HepG2 (cell line): ENCODE measurements at regions not wholly inside any gene's neighbourhood (a gene's known extent, or its start where the extent isn't known, plus 50 kb on each side); places are given as distances from the start of the nearest gene placed in this dataset.

Source experiments
- BORCS8-MEF2B ChIP-seq: sonication (generic); formaldehyde crosslinking; IDR thresholded peaks from 2 replicates; pipeline ENCODE4 v1.8.0; 2022; ENCODE audit warnings: mild to moderate bottlenecking, missing genetic modification reagents
- ELK4 ChIP-seq: sonication (generic); formaldehyde crosslinking; IDR thresholded peaks from 2 replicates; pipeline ENCODE4 v1.9.0; 2021; ENCODE audit warnings: missing genetic modification reagents, borderline replicate concordance
- MYNN ChIP-seq: sonication (generic); formaldehyde crosslinking; IDR thresholded peaks from 2 replicates; pipeline ENCODE4 v1.4.0; 2020; ENCODE audit warnings: mild to moderate bottlenecking, low read depth, missing genetic modification reagents
- NR2F1 ChIP-seq, 2 experiments: fragments of 450-650 bp in 1 of 2; formaldehyde crosslinking in 1 of 2; IDR thresholded peaks; 2 replicates each; pipeline versions ENCODE4 v1.5.0 to v1.6.1; 2016 to 2020; ENCODE audit warnings: mild to moderate bottlenecking in 1 of 2, missing compliant biosample characterization in 1 of 2, missing genetic modification reagents in 1 of 2, moderate library complexity in 1 of 2
- NR2F6 ChIP-seq, 2 experiments: IDR thresholded peaks; 2 replicates each; pipeline ENCODE4 v1.6.1; 2016; ENCODE audit warnings: antibody characterized with exemption in 1 of 2, mild to moderate bottlenecking in 1 of 2
- ZNF367 ChIP-seq: sonication (generic); formaldehyde crosslinking; IDR thresholded peaks from 2 replicates; pipeline ENCODE4 v1.4.0; 2020; ENCODE audit warnings: missing genetic modification reagents, borderline replicate concordance
- ZNF468 ChIP-seq: sonication (generic); formaldehyde crosslinking; IDR thresholded peaks from 2 replicates; pipeline ENCODE4 v1.8.0; 2022; ENCODE audit warnings: mild to moderate bottlenecking, moderate library complexity, missing genetic modification reagents
- ZNF557 ChIP-seq: sonication (generic); formaldehyde crosslinking; IDR thresholded peaks from 2 replicates; pipeline ENCODE4 v1.4.0; 2020; ENCODE audit warnings: missing genetic modification reagents
- ZNF850 ChIP-seq: sonication (generic); formaldehyde crosslinking; conservative IDR thresholded peaks from 2 replicates; pipeline ENCODE4 v1.9.0; 2021; ENCODE audit warnings: mild to moderate bottlenecking, missing genetic modification reagents
- ZSCAN12 ChIP-seq: sonication (generic); formaldehyde crosslinking; IDR thresholded peaks from 2 replicates; pipeline ENCODE4 v1.9.0; 2021; ENCODE audit warnings: mild to moderate bottlenecking, missing genetic modification reagents
- TF ChIP-seq, protein P1 (sequence below): sonication (generic); formaldehyde crosslinking; IDR thresholded peaks from 2 replicates; pipeline ENCODE4 v1.5.1; 2020; ENCODE audit warnings: missing genetic modification reagents, mild to moderate bottlenecking, borderline replicate concordance
- TF ChIP-seq, protein P2 (sequence below): IDR thresholded peaks from 2 replicates; pipeline ENCODE4 v1.6.1; 2016; ENCODE audit warnings: missing biosample characterization, missing genetic modification reagents, low read depth

- no peak for TF ChIP-seq NR2F6 (IDR thresholded peaks at IDR 0.05)
- no peak for TF ChIP-seq NR2F6 (CRISPR knock-in tag; IDR thresholded peaks at IDR 0.05)
- no peak for TF ChIP-seq ELK4 (CRISPR knock-in tag)
- no peak for TF ChIP-seq ZNF468 (CRISPR knock-in tag)
- TF ChIP-seq ZNF557 (CRISPR knock-in tag) = no peak
- no peak for TF ChIP-seq ZSCAN12 (CRISPR knock-in tag)
- TF ChIP-seq, protein P1, sequence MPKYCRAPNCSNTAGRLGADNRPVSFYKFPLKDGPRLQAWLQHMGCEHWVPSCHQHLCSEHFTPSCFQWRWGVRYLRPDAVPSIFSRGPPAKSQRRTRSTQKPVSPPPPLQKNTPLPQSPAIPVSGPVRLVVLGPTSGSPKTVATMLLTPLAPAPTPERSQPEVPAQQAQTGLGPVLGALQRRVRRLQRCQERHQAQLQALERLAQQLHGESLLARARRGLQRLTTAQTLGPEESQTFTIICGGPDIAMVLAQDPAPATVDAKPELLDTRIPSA = no peak
- TF ChIP-seq BORCS8-MEF2B (CRISPR knock-in tag) = no peak
- no peak for TF ChIP-seq NR2F1 (CRISPR knock-in tag; IDR thresholded peaks at IDR 0.05)
- TF ChIP-seq, protein P2, sequence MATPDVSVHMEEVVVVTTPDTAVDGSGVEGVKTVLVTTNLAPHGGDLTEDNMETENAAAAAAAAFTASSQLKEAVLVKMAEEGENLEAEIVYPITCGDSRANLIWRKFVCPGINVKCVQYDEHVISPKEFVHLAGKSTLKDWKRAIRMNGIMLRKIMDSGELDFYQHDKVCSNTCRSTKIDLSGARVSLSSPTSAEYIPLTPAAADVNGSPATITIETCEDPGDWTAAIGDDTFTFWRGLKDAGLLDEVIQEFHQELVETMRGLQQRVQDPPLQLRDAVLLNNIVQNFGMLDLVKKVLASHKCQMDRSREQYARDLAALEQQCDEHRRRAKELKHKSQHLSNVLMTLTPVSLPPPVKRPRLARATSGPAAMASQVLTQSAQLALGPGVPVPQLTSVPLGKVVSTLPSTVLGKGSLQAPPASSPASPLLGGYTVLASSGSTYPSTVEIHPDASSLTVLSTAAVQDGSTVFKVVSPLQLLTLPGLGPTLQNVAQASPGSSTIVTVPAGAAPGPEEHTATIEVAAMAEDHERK (CRISPR knock-in tag) = no peak
- TF ChIP-seq MYNN (CRISPR knock-in tag) = no peak
- TF ChIP-seq ZNF367 (CRISPR knock-in tag) = no peak
- no peak for TF ChIP-seq ZNF850 (CRISPR knock-in tag)
- TF ChIP-seq, all 625 proteins: peak for 0
Measured at GRCh38 chr14:76272774-76273173, 103.2 kb upstream of the ESRRB start (continued).
